GM12892 (cell line): ENCODE measurements at regions not wholly inside any gene's neighbourhood (a gene's known extent, or its start where the extent isn't known, plus 50 kb on each side); places are given as distances from the start of the nearest gene placed in this dataset.

Experiments used
- DNase-seq: peaks from one replicate; pipeline ENCODE4 v3.0.0; 2011; ENCODE audit not compliant: insufficient read length
- FAIRE-seq: peaks from 2 replicates; lab custom pipeline; 2011; peaks lifted over from hg19 to GRCh38; lab: Jason Lieb, UNC
- POLR2A ChIP-seq: IDR thresholded peaks from 2 replicates; pipeline ENCODE4 v1.6.1; 2011; ENCODE audit warnings: low read depth, low read length, control low read depth
- POLR2AphosphoS5 ChIP-seq: IDR thresholded peaks from 2 replicates; pipeline ENCODE4 v1.6.1; 2011; ENCODE audit warnings: low read depth, low read length, control low read depth
- TAF1 ChIP-seq: IDR thresholded peaks from 2 replicates; pipeline ENCODE4 v1.6.1; 2011; ENCODE audit warnings: low read depth, mild to moderate bottlenecking, control low read depth, low read length, borderline replicate concordance

DNA sequence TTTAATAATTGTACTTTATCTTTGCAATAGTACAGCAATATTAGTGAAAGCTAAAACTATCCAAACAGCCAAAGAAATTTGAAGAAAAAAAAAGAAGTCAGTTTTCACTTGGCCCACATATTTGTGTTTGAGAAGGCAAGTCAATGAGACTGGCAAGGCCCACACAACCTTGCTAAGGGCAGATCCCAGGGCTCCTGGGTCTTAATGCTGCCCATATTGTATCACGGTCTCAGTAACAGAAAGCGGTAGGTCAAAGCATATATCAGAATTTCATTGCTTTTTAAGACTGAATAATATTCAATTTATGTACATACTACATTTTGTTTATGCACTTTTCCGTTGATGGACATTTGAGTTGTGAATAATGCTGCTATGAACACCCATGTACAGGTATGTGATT is 262.0 kb upstream of the TOPAZ1 start:
- DNase-seq (no peak), FAIRE-seq (no peak)
- TF ChIP-seq POLR2A = no peak
- no peak for TF ChIP-seq TAF1
- no peak for TF ChIP-seq POLR2AphosphoS5

- DNase-seq (no peak), FAIRE-seq (peak; percentile 69)
- no peak for TF ChIP-seq POLR2A
- TF ChIP-seq POLR2AphosphoS5 = no peak
- TF ChIP-seq TAF1 = no peak
Observed at GRCh38 chr3:43994657-43995546, 246.8 kb upstream of the TOPAZ1 start.

- DNase-seq (no peak), FAIRE-seq (no peak)
- TF ChIP-seq TAF1 (no peak), POLR2AphosphoS5 (no peak)
Observed at GRCh38 chr3:43995547-43996378, 245.9 kb upstream of the TOPAZ1 start.

DNA sequence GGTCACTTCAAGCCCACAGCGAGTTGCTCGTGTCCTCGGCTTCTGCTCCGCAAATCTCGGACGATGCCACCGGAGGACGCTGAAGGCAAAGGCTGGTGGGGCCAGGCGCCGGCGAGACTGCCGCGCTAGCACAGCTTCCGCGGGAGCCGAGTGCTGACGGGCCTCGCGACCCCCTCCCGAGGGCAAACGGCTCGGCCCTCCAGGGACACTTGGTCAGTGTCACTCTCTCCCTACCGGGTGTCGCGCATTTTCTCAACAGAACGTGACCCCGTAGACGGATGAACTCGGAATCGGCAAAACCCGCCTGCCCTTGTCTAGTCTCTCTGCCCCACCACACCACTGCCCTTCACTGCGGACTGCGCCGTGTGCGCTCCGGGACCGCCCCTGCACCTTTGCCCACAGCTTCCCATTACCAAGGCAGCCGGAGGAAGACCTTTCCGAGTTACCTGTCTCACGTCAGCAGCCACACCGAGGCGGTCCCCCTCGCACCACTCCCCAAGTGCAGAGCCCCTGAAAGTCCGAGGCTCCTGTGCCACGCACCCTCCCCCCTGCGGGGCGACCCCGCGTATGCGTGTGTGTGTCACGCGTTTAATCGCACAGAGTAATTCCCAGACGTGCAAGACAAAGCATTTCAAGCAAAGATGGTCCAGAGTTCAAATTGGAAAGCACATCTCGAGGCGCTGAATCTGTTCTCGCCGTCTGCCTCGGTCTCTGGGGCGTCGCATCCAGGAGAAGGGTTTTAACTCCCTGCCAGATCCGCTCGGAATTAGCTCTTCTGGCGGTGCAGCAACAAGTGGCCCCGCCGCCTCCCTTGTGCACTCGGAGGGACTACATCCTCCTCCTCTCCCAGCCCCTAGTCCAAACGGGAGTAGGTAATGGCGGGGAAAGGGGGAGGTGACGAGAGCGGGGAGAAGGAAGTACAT is 245.0 kb upstream of the TOPAZ1 start:
- TF ChIP-seq POLR2A (no peak), TAF1 (no peak), POLR2AphosphoS5 (no peak)
- DNase-seq (peak; percentile 32), FAIRE-seq (peak; percentile 82)

GRCh38 chr3:43997316-43997715 is 244.4 kb upstream of the TOPAZ1 start:
- TF ChIP-seq POLR2A (no peak), TAF1 (no peak), POLR2AphosphoS5 (no peak)
- DNase-seq (no peak), FAIRE-seq (no peak)

GRCh38 chr3:43997788-43998369 is 243.8 kb upstream of the TOPAZ1 start:
- TF ChIP-seq POLR2AphosphoS5 (no peak), POLR2A (no peak), TAF1 (no peak)
- no peak for DNase-seq
- no peak for FAIRE-seq

GRCh38 chr3:43998370-43998835 is 243.3 kb upstream of the TOPAZ1 start:
- TF ChIP-seq TAF1 (no peak), POLR2A (no peak), POLR2AphosphoS5 (no peak)
- DNase-seq = no peak
- FAIRE-seq = no peak

DNA sequence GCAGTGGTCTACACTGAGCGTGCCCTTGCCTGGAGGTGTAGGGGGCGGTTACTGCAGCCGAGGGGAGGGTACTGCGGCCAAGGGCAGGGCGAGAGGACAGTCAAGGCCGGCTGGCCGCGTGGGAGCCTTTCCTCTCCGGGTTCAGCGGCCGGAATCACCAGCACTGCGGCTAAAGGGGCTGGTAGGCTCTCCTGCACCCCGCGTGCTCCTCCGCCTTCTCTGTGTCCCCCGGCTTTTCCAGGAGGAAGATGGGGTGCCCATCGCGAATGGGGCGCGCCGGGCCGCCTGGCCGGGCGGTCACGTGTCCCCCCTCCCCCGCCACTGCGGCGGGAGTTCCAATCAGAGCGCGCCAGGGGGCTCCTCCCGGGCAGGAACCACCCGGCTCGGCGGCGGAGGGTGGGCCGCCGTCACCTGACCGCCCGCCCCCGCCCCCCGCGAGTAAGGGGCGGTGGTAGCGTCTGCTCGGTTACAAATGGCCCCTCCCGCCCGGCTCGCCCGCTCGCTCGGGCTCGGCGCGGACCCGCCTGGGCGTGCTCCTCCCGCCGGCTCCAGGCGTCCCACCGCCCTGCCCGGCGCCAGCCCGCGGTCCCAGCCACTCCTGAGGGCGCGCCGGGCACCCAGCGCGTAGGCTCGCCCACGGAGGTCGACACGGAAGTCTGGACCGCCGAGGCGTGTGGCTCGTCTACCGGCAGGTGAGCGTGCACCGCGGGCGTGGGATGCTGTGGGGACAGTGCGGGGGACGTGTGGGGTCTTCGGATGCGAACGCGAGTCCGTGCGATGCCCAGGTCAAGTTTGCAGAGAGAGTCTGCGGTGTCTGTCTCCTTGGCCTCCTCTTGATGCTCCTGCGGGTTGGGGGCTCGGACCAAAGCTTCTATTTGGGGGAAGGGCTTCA is 242.6 kb upstream of the TOPAZ1 start:
- no peak for TF ChIP-seq POLR2AphosphoS5
- no peak for TF ChIP-seq POLR2A
- TF ChIP-seq TAF1 = no peak
- FAIRE-seq (no peak), DNase-seq (no peak)

GRCh38 chr3:43999728-44000319 is 241.9 kb upstream of the TOPAZ1 start:
- no peak for TF ChIP-seq TAF1
- TF ChIP-seq POLR2A = no peak
- no peak for TF ChIP-seq POLR2AphosphoS5
- no peak for DNase-seq
- no peak for FAIRE-seq

DNA sequence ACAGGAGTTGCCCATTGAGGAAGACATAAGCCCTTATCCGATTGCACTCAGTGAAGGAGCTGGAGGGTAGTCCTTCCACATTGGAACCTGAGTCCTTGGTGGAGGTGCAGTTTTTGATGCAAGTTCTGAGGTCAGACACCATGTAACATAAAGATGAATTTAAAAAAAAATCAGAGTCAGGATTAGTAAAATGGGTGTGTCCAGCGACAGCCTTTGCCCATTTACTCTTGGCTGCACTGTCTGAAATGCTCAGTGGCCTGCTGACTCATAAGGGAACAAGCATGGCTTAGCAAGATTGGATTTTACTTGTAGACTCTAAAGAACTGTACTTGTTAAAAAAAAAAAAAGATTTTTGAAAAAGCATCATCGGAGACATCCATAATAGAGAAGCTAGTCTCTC is 241.1 kb upstream of the TOPAZ1 start:
- no peak for FAIRE-seq

More for the DNA sequence above, 241.1 kb upstream of the TOPAZ1 start:
- TF ChIP-seq POLR2A (no peak), TAF1 (no peak), POLR2AphosphoS5 (no peak)
- no peak for DNase-seq
